NCI-H446 treated with DMSO at 0.1 percent for 48 hours (cell line): ENCODE measurements at regions not wholly inside any gene's neighbourhood (a gene's known extent, or its start where the extent isn't known, plus 50 kb on each side); places are given as distances from the start of the nearest gene placed in this dataset.

ENCODE experiments used
- DNase-seq: peaks from one replicate; lab custom pipeline; 2025; lab: John Stamatoyannopoulos, UW

DNA sequence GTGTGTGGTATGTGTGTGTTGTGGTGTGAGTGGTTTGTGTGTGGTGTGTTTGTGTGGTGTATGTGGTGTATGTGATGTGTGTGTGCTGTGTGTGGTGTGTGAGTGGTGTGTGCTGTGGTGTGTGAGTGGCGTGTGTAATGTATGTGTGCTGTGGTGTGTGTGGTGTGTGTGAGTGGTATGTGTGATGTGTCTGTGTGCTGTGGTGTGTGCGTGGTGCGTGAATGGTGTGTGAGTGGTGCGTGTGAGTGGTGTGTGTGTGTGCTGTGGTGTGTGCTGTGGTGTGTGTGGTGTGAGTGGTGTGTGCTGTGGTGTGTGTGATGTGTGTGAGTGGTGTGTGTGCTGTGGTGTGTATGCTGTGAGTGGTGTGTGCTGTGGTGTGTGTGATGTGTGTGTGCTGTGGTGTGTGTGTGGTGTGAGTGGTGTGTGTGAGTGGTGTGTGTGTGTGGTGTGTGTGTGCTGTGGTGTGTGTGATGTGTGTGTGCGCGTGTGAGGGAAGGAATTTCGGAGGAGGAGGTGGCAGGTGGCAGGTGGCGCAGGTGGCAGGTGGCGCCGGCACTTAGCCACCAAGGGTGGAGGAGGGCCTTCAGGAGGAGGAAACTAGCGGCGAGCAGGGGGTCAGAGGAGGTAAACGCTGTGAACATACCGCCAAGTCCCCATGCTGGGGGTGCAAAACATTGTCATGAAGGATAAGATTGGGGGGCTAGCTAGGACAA lies 191.8 kb downstream of the MELK start:
- no peak for DNase-seq

GRCh38 chr9:36765077-36765390 lies 192.3 kb downstream of the MELK start:
- DNase-seq: no peak

GRCh38 chr9:36765468-36766341 lies 193.0 kb downstream of the MELK start:
- DNase-seq: peak; percentile 95

- no peak for DNase-seq
These were observed 196.0 kb downstream of the MELK start for GRCh38 chr9:36768677-36769076.

DNA sequence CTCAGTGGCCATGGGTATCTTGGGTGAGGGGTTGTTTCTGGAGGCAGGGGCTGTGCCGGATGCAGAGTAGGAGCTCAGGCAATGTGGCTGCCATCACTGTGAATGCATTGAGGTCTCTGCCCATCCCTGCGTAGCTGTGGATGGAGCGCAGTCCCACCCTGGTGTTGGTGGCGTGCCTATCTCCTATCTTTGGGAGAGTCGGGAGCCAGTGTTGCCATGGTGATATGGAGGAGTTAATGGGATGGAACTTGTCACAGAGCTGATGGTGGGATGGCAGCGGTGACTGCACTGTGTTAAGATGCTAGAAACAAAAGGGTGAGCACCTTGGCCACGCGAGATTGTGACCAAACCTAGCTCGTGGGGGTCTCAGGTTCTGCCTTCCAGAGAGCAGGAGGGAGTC lies 197.3 kb downstream of the MELK start:
- no peak for DNase-seq

DNA sequence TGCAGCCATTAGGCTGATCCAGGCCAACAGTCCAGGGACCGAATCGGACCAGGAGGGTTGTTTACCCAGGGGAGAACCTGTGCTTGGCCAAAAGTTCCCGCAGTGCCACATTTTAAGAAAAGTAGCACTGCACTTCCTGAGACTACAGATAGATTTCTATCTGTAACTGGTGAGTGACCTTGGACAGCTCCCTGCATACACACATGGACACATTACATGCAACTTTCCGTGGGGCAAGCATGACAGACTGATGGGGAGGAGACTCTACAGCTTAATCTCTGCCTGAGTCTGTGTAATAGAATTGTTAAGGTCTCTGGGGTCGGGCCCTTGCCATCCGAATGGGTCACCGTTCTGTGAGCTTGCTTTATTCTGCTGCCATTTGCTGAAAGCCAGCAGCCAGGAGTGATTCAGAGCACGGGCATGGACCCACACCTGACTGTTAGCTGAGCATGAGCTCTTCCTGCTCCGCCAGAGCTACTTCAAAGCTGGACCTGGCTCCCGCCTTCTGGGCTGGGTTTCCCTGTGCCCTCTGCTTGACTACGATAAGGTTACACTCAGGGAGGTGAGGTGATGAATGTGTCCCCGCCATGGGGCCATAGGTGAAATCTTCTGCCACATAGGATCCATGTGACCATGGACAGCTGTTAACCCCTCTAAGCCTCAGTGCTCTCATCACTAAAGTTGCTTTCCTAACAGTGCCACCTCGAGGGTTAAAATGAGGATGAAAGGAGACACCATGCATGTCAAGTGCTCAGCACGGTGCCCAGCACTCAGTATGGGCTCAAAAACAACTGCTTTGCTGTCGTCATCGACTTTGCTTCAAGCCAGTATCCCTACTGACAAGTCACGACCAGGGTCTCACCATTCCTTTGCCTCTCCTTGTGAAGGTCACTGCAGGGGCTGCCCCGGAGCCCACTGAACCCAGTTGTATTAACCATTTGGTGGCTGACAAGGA lies 200.0 kb downstream of the MELK start:
- no peak for DNase-seq

- no peak for DNase-seq
These were observed 206.0 kb downstream of the MELK start for GRCh38 chr9:36778682-36779081.

DNA sequence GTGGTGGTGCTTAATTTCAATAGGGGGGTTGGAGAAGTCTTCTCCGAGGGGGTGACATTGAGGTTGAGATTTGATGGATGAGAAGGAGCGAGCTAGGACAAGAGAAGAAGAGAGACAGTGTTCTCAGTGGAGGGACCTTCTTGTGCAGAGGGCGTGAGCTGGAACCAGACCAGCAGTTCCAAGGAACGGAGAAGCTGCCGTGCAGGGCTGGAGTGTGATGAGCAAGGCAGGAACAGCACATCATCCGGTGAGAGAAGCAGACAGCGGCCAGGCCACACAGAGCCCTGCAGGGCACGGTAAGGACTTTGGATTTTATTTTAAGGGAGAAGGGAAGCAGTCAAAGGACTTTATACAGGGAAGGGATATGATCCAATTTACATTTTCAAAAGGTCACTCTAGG lies 206.9 kb downstream of the MELK start:
- DNase-seq: no peak

DNA sequence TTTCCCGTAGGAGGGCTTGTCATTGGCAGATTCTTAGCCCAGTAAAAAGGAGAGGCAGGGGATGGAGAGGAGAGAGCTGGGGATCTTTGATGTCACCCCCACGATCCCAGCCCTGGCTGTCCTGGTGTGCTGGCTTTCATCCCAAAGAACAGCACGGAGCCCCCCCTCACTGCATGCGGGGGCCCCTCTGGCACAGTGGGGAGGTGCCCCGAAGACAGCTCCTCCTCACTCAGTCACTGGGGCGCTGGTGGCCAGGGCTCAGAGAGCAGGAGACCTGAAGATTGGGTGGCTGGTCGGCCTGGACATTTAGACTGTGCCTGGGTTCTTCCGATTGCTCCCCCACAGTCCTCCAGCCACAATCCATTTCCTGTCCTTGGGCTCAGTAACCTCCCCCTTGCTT lies 207.5 kb downstream of the MELK start:
- DNase-seq: no peak

DNA sequence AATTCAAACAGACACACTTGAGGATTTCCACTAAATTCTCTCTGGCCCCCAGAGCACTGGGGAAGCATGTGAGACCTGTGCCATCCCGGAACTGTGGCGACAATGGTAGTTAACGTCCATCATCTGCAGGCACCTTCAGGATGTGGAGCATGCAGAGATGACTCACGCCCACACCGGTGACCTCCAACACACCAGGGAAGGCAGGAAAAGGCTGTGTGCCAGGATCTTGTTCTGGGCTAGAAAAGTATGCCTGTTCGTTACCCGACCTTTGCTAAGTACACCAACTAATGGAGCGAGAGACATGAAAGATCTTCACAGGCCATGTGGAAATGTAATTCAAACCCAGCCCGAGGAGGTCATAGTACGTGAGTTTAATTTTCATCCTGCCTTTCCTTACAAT lies 208.8 kb downstream of the MELK start:
- no peak for DNase-seq
